ENCODE measurements at regions not wholly inside any gene's neighbourhood (a gene's known extent, or its start where the extent isn't known, plus 50 kb on each side); places are given as distances from the start of the nearest gene placed in this dataset.

DNA sequence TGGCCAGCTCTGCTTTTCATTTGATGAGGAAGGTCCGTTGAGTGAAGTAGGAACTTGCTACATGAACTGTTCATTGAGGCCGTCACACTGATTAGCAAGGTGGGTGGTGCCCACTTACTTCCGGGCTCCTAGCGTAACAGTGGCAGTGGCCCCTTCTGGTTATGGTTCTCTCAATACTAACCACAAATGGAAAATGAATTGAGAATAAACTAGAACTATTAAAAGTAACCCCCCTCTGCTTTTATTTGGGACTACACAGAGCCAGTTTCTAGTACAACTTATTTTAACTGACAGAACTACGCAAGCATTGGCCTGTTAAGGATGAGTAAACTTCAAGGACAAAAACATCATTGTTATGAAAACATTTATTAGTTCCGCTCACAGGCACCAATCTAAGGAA lies 519.1 kb downstream of the INHBA start:
- TF ChIP-seq, protein P1, sequence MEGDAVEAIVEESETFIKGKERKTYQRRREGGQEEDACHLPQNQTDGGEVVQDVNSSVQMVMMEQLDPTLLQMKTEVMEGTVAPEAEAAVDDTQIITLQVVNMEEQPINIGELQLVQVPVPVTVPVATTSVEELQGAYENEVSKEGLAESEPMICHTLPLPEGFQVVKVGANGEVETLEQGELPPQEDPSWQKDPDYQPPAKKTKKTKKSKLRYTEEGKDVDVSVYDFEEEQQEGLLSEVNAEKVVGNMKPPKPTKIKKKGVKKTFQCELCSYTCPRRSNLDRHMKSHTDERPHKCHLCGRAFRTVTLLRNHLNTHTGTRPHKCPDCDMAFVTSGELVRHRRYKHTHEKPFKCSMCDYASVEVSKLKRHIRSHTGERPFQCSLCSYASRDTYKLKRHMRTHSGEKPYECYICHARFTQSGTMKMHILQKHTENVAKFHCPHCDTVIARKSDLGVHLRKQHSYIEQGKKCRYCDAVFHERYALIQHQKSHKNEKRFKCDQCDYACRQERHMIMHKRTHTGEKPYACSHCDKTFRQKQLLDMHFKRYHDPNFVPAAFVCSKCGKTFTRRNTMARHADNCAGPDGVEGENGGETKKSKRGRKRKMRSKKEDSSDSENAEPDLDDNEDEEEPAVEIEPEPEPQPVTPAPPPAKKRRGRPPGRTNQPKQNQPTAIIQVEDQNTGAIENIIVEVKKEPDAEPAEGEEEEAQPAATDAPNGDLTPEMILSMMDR (IDR thresholded peaks at IDR 0.05; ENCODE audit: insufficient read depth, low read depth, low read length, missing control alignments): no peak
- DNase-seq (ENCODE audit: low read depth): no peak
- H3K4me3 ChIP-seq (ENCODE audit: low read length): no peak overlapping the region

DNA sequence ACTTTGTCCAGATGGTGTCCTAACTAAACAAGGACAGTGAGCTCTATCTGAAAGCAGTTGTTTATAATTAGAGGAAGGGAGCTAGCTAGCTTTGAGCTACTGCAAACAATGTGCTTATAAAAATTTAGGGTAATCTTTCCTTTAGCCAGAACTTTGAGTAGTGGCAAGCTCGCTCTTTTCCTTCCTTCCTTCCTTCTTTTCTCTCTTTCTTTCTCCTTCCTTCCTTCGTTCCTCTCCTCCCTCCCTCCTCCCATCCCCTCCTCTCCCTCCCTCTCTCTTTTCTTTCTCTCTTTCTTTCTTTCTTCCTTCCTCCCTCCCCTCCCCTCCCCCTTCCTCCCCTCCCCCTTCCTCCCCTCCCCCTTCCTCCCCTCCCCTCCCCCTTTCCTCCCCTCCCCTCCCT lies 520.1 kb downstream of the INHBA start:
- H3K4me3 ChIP-seq (ENCODE audit: low read length): no peak overlapping the region
- TF ChIP-seq, protein P1 (IDR thresholded peaks at IDR 0.05; ENCODE audit: insufficient read depth, low read depth, low read length, missing control alignments): no peak
- DNase-seq (ENCODE audit: low read depth): no peak

DNA sequence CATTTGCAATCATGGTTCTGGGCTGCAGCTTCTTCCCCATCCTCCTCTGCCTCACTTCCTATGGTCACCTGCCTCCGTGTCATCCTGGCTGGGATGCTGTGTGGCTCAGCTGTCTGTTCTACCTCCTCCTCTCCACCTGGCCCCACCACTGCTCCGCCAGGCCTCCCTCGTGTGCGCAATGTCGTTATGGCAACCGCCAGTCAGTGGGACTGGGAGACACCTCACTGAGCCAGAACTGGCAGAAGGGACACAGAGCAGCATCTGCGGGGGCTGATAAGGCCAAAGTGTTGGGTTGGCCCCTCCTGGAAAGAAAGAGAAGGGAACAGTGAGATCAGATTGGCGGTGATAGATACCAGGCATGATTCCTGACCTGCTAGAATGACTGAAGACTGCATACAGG lies 527.5 kb downstream of the INHBA start:
- TF ChIP-seq, protein P1 (IDR thresholded peaks at IDR 0.05; ENCODE audit: insufficient read depth, low read depth, low read length, missing control alignments): no peak
- H3K4me3 ChIP-seq (ENCODE audit: low read length): no peak overlapping the region
- no peak for DNase-seq (ENCODE audit: low read depth)

DNA sequence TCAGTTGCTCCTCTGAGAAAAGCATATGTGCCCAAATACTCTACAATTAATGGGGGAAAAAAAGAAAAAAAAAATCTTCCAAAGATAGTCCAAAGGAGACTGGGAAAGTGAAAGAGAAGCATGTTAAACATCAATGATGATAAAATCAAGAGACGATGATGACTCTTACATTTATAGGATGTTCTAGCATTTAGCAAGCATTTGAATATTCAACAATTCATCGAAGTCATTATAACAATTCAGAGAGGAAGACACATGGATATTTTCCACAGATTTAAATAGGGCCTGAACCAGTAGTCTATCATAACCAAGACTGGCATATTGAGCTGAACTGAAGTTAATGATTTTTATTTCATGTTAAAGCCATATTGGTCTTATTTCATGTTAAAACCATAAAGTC lies 528.4 kb downstream of the INHBA start:
- no peak for DNase-seq (ENCODE audit: low read depth)
- TF ChIP-seq, protein P1 (IDR thresholded peaks at IDR 0.05; ENCODE audit: insufficient read depth, low read depth, low read length, missing control alignments): no peak
- H3K4me3 ChIP-seq (ENCODE audit: low read length): no peak overlapping the region

DNA sequence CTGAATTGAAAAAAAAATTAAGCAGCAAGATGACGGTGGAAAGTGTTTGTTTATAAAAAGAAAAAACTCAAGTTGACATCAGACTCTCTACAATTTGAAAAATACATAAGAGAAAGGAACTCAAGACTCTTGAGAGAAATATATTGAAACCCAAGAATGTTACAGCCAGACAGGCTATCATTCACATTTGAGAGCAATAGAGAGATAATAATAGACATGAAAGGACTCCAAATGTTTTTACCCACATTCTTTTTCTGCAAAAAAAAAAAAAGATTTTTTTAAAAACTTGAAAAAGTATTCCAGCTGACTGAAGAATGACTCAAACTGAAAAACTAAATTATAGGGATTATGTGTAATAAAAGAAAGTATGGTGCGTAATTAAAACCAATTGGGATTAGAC lies 532.4 kb downstream of the INHBA start:
- no peak for DNase-seq (ENCODE audit: low read depth)
- TF ChIP-seq, protein P1 (IDR thresholded peaks at IDR 0.05; ENCODE audit: insufficient read depth, low read depth, low read length, missing control alignments): no peak
- no peak overlapping the region for H3K4me3 ChIP-seq (ENCODE audit: low read length)

DNA sequence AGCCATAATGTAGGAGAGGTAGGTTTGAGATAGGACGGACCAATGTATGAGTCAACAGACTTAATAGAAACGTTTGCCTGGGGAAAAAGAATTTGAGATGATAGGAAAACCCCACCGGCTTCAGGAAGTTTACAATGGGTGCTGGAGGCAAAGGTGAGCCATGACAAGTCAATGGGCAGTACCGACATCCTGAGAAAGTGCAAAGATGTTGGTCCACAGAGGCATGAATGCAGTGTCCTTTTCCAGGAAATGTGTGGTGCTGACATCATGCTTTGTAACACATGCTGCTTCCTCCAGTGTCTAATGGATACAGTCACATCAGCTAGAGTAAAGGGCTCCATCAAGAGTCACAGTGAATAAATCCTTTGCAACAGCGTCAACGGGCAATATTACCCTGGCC lies 533.6 kb downstream of the INHBA start:
- DNase-seq (ENCODE audit: low read depth): peak; percentile 56
- no peak overlapping the region for H3K4me3 ChIP-seq (ENCODE audit: low read length)
- TF ChIP-seq, protein P1 (IDR thresholded peaks at IDR 0.05; ENCODE audit: insufficient read depth, low read depth, low read length, missing control alignments): no peak

DNA sequence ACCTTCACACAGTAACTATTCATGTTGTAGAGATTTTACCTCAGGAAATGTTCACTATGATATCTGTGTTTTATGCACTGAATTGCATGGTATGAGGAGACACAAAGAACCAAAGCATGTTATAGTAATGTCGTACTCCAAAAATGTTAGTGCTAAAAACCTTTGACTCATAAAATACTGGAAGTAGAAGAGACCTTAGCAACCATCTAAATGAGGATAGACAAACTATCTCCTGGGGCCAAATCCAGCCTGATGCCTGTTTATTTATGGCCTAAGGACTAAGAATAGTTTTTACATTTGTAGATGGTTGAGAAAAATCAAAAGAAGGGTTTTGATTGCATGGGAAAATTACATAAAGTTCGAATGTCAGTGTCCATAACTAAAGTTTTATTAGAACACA lies 535.1 kb downstream of the INHBA start:
- H3K4me3 ChIP-seq (ENCODE audit: low read length): no peak overlapping the region
- TF ChIP-seq, protein P1 (IDR thresholded peaks at IDR 0.05; ENCODE audit: insufficient read depth, low read depth, low read length, missing control alignments): no peak
- DNase-seq (ENCODE audit: low read depth): no peak
